ENCODE measurements at regions not wholly inside any gene's neighbourhood (a gene's known extent, or its start where the extent isn't known, plus 50 kb on each side); places are given as distances from the start of the nearest gene placed in this dataset.

DNA sequence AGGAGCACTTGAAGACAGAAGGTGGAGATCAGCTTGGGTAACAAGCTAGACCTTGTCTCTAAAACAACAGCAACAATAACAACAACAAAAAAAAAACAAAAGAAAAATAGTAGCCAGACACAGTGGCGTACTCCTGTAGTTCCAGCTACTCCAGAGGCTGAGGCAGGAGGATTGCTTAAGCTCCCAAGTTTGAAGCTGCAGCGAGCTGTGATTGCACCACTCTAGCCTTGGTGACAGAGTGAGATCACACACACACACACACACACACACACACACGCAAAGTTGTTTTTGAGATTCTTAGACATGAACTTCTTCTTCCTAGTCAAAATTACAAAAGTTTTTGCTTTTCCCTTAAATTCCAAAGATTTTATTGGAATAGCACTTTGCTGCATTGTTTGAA is 93.0 kb upstream of the IGSF10 start:
- CTCF ChIA-PET = no interaction called here
- POLR2A ChIA-PET = no interaction called here
- in situ Hi-C loops (cut with HindIII; ENCODE audit: low pct_unique_long_range_greater_than_20kb, low sequenced_read_pairs) = no loop called here

DNA sequence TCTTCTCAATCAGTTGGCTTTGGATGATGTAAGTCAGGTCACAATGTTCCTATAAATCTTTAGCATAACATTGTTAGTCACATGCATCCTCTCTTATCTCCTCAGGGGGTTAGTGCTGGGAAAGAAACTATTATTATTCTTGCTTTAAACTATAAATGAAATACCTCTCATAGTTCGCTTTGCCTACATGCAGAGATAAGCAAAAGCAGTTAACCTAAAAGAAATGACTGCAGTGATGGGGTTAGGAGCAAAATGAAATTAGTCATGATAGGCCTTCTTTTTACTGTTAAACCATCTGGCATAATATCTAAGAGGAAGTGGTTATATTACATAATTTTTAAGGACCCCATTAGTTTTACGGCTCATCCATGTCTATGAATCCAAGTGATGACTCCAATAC is 91.7 kb upstream of the IGSF10 start:
- H3K4me1 ChIP-seq (ENCODE audit: control insufficient read depth, insufficient read depth, low read length) = no peaks in the 10 kb centered on the region
- in situ Hi-C loops (cut with HindIII; ENCODE audit: low pct_unique_long_range_greater_than_20kb, low sequenced_read_pairs) = no loop called here
- H3K4me3 ChIP-seq (ENCODE audit: low read depth in 2 of 2, low read length in 2 of 2) = no peak overlapping the region
- no peak for ATAC-seq
- ChIA-PET POLR2A (no interaction called here), CTCF (no interaction called here)
- H3K27me3 ChIP-seq (ENCODE audit: control insufficient read depth, insufficient read depth, low read length) = no peaks in the 10 kb centered on the region
- BruUV-seq (replicated peaks) = no TSS peak
- H3K9me3 ChIP-seq (ENCODE audit: control insufficient read depth, insufficient read depth, low read depth, low read length) = no peaks in the 10 kb centered on the region
- H3K27ac ChIP-seq (ENCODE audit: low read length) = no peak overlapping the region
- H3K36me3 ChIP-seq (ENCODE audit: control insufficient read depth, insufficient read depth, low read length) = no peaks in the 10 kb centered on the region
- TF ChIP-seq TCF7L2 (IDR thresholded peaks at IDR 0.05; ENCODE audit: low read depth, low read length) = no peak
- TF ChIP-seq, protein P1, sequence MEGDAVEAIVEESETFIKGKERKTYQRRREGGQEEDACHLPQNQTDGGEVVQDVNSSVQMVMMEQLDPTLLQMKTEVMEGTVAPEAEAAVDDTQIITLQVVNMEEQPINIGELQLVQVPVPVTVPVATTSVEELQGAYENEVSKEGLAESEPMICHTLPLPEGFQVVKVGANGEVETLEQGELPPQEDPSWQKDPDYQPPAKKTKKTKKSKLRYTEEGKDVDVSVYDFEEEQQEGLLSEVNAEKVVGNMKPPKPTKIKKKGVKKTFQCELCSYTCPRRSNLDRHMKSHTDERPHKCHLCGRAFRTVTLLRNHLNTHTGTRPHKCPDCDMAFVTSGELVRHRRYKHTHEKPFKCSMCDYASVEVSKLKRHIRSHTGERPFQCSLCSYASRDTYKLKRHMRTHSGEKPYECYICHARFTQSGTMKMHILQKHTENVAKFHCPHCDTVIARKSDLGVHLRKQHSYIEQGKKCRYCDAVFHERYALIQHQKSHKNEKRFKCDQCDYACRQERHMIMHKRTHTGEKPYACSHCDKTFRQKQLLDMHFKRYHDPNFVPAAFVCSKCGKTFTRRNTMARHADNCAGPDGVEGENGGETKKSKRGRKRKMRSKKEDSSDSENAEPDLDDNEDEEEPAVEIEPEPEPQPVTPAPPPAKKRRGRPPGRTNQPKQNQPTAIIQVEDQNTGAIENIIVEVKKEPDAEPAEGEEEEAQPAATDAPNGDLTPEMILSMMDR (IDR thresholded peaks at IDR 0.05) = no peak
- TF ChIP-seq, protein P2, sequence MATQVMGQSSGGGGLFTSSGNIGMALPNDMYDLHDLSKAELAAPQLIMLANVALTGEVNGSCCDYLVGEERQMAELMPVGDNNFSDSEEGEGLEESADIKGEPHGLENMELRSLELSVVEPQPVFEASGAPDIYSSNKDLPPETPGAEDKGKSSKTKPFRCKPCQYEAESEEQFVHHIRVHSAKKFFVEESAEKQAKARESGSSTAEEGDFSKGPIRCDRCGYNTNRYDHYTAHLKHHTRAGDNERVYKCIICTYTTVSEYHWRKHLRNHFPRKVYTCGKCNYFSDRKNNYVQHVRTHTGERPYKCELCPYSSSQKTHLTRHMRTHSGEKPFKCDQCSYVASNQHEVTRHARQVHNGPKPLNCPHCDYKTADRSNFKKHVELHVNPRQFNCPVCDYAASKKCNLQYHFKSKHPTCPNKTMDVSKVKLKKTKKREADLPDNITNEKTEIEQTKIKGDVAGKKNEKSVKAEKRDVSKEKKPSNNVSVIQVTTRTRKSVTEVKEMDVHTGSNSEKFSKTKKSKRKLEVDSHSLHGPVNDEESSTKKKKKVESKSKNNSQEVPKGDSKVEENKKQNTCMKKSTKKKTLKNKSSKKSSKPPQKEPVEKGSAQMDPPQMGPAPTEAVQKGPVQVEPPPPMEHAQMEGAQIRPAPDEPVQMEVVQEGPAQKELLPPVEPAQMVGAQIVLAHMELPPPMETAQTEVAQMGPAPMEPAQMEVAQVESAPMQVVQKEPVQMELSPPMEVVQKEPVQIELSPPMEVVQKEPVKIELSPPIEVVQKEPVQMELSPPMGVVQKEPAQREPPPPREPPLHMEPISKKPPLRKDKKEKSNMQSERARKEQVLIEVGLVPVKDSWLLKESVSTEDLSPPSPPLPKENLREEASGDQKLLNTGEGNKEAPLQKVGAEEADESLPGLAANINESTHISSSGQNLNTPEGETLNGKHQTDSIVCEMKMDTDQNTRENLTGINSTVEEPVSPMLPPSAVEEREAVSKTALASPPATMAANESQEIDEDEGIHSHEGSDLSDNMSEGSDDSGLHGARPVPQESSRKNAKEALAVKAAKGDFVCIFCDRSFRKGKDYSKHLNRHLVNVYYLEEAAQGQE (IDR thresholded peaks at IDR 0.05; ENCODE audit: insufficient read depth in 1 of 2, low read depth in 2 of 2, low read length in 1 of 2) = no peak
- no peak for TF ChIP-seq SIN3A (IDR thresholded peaks at IDR 0.05; ENCODE audit: borderline replicate concordance, insufficient read depth, low read depth, low read length)
- no peak for TF ChIP-seq POLR2AphosphoS5 (IDR thresholded peaks at IDR 0.05; ENCODE audit: low read depth, low read length)
- intact Hi-C loops (cut with micrococcal nuclease; ENCODE audit: unreplicated experiment) = no loop called here
- DNase-seq (ENCODE audit: low read depth, low spot score) = no peak

More for the DNA sequence above, 93.0 kb upstream of the IGSF10 start:
- no TSS peak for BruUV-seq (replicated peaks)
- no peak overlapping the region for H3K27ac ChIP-seq (ENCODE audit: low read length)
- no peak for ATAC-seq
- intact Hi-C loops (cut with micrococcal nuclease; ENCODE audit: unreplicated experiment) = no loop called here
- no peaks in the 10 kb centered on the region for H3K9me3 ChIP-seq (ENCODE audit: control insufficient read depth, insufficient read depth, low read depth, low read length)
- no peak for DNase-seq (ENCODE audit: low read depth, low spot score)
- H3K4me3 ChIP-seq (ENCODE audit: low read depth in 2 of 2, low read length in 2 of 2) = no peak overlapping the region
- H3K36me3 ChIP-seq (ENCODE audit: control insufficient read depth, insufficient read depth, low read length) = no peaks in the 10 kb centered on the region
- H3K27me3 ChIP-seq (ENCODE audit: control insufficient read depth, insufficient read depth, low read length) = no peaks in the 10 kb centered on the region
- H3K4me1 ChIP-seq (ENCODE audit: control insufficient read depth, insufficient read depth, low read length) = no peaks in the 10 kb centered on the region
- TF ChIP-seq, protein P1 (IDR thresholded peaks at IDR 0.05) = no peak
- TF ChIP-seq SIN3A (IDR thresholded peaks at IDR 0.05; ENCODE audit: borderline replicate concordance, insufficient read depth, low read depth, low read length) (no peak), TCF7L2 (IDR thresholded peaks at IDR 0.05; ENCODE audit: low read depth, low read length) (no peak), POLR2AphosphoS5 (IDR thresholded peaks at IDR 0.05; ENCODE audit: low read depth, low read length) (no peak)
- TF ChIP-seq, protein P2 (IDR thresholded peaks at IDR 0.05; ENCODE audit: insufficient read depth in 1 of 2, low read depth in 2 of 2, low read length in 1 of 2) = no peak
